HG03432 (cell line): ENCODE measurements at regions not wholly inside any gene's neighbourhood (a gene's known extent, or its start where the extent isn't known, plus 50 kb on each side); places are given as distances from the start of the nearest gene placed in this dataset.

Experiments
- ATAC-seq: cut with Tn5 transposase; IDR thresholded peaks from one replicate; pipeline ENCODE4 v1.9.1; 2021; ENCODE audit warnings: mild to moderate bottlenecking, moderate library complexity; ENCODE audit not compliant: unreplicated experiment

GRCh38 chr10:107269626-107270025 lies 105.1 kb upstream of the SORCS1 start:
- no peak for ATAC-seq

DNA sequence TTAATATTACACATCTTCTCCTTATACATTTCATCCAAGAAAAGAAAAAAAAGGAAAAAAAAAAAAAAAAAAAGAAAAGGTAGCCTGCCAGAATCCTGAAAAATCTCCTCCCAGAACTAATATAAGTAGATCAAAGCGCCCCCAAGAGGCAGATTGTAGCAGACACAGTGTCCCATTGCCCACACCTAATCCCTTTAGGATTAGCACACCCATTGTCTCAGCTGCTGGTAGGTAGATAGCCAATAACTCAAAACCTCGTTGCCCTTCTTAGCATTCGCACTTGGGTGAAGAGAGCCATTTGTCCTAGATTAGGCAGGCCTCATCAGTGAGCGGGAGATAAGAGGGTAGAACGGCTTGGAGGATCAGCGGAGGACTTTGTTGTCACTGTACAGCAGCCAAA lies 100.2 kb upstream of the SORCS1 start:
- ATAC-seq = no peak

- ATAC-seq = no peak
These were observed 79.6 kb upstream of the SORCS1 start for GRCh38 chr10:107244122-107244521.

GRCh38 chr10:107238275-107238674 lies 73.8 kb upstream of the SORCS1 start:
- no peak for ATAC-seq

DNA sequence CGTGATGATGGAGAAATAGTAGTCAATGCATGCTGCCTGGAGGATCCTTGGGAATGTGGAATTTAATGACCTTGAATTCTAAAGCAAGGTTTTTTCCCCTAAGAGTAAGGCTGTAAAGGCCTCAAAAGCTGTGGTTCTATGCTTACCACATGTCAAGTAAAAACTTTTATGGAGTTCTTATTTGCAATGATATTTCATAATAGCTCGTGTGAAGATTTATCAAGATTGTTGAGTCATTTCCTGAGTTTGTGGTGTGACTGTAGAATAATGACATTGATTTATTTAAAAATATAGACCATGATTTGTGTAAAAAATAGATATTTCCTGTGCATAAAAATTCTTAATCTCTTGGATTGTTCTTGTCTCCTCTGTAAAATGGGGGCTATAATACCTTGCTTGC lies 67.5 kb upstream of the SORCS1 start:
- no peak for ATAC-seq

GRCh38 chr10:107230887-107231286 lies 66.4 kb upstream of the SORCS1 start:
- ATAC-seq = no peak

DNA sequence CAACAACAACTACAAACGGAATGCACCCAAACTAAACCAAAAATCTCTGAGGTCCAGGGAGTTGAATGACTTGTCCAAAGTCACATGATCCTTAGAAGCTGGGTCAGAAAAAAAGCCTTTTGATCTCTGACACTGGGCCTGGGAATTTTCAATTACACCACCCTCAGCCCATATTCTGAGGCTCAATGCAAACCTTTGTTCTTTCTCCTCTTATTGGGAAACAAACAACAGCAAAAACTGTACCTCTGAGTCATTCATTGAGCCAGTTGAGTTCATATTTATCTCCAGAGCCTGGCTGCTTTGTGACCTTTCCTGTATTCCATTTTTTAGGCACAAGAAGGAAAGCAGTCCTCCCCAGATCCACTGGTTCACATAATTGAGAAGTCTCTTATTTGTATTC lies 51.2 kb upstream of the SORCS1 start:
- no peak for ATAC-seq
